ENCODE measurements at regions not wholly inside any gene's neighbourhood (a gene's known extent, or its start where the extent isn't known, plus 50 kb on each side); places are given as distances from the start of the nearest gene placed in this dataset.

- DNase-seq = no peak
Observed at GRCh38 chr6:105786449-105786848, 299.7 kb upstream of the PRDM1 start.

- DNase-seq = no peak
Observed at GRCh38 chr6:105785066-105785811, 300.9 kb upstream of the PRDM1 start.

GRCh38 chr6:105784179-105784578, 302.0 kb upstream of the PRDM1 start:
- no peak for DNase-seq

- DNase-seq = no peak
Observed at GRCh38 chr6:105783333-105783935, 302.7 kb upstream of the PRDM1 start.

GRCh38 chr6:105781915-105782314, 304.2 kb upstream of the PRDM1 start:
- DNase-seq = no peak

GRCh38 chr6:105781248-105781647, 304.9 kb upstream of the PRDM1 start:
- no peak for DNase-seq

GRCh38 chr6:105780146-105780860, 305.8 kb upstream of the PRDM1 start:
- DNase-seq = no peak

- no peak for DNase-seq
Observed at GRCh38 chr6:105779110-105779509, 307.0 kb upstream of the PRDM1 start.

- no peak for DNase-seq
Observed at GRCh38 chr6:105775095-105775494, 311.0 kb upstream of the PRDM1 start.

- no peak for DNase-seq
Observed at GRCh38 chr6:105774247-105774646, 311.9 kb upstream of the PRDM1 start.

GRCh38 chr6:105771313-105771970, 314.7 kb upstream of the PRDM1 start:
- no peak for DNase-seq

- DNase-seq = no peak
Observed at GRCh38 chr6:105769987-105770386, 316.1 kb upstream of the PRDM1 start.

GRCh38 chr6:105769197-105769596, 316.9 kb upstream of the PRDM1 start:
- DNase-seq = no peak

GRCh38 chr6:105767541-105767940, 318.6 kb upstream of the PRDM1 start:
- no peak for DNase-seq

- no peak for DNase-seq
Observed at GRCh38 chr6:105765239-105765638, 320.9 kb upstream of the PRDM1 start.

- no peak for DNase-seq
Observed at GRCh38 chr6:105764315-105764714, 321.8 kb upstream of the PRDM1 start.

GRCh38 chr6:105763866-105764265, 322.3 kb upstream of the PRDM1 start:
- DNase-seq = no peak

GRCh38 chr6:105760746-105761145, 325.4 kb upstream of the PRDM1 start:
- no peak for DNase-seq

- no peak for DNase-seq
Observed at GRCh38 chr6:105759946-105760345, 326.2 kb upstream of the PRDM1 start.

- DNase-seq = no peak
Observed at GRCh38 chr6:105759015-105759414, 327.1 kb upstream of the PRDM1 start.

- peak; percentile 67 for DNase-seq
Observed at GRCh38 chr6:105757512-105758200, 328.5 kb upstream of the PRDM1 start.

- DNase-seq = no peak
Observed at GRCh38 chr6:105755885-105756284, 330.3 kb upstream of the PRDM1 start.

- no peak for DNase-seq
Observed at GRCh38 chr6:105753620-105754211, 332.4 kb upstream of the PRDM1 start.

Data from NCI-H774 (cell line).